Pancreas (tissue), 10 donors: ENCODE measurements at regions not wholly inside any gene's neighbourhood (a gene's known extent, or its start where the extent isn't known, plus 50 kb on each side); places are given as distances from the start of the nearest gene placed in this dataset.

ENCODE experiments used
- ATAC-seq, 4 donors: fragments of 200-7000 bp; cut with Tn5 transposase; one replicate each; pipeline versions ENCODE4 v1.8.0 to v1.9.1; 2020; ENCODE audit warnings: mild to moderate bottlenecking in 4 of 4, moderate library complexity in 4 of 4
- DNase-seq, 6 donors: peaks; one replicate each; pipeline ENCODE4 v3.0.0-alpha.2; 2020
- FAIRE-seq: peaks from 2 replicates; lab custom pipeline; 2012; peaks lifted over from hg19 to GRCh38; lab: Jason Lieb, UNC
- H3K27ac ChIP-seq, 4 donors: fragments of 200-600 bp; sonication (generic); 1 replicate in 3 of 4; 2 replicates in 1 of 4; pipeline versions ENCODE4 v1.5.0 to v1.8.0; 2020
- H3K27me3 ChIP-seq, 4 donors: fragments of 200-600 bp; one replicate each; pipeline ENCODE4 v1.8.0; 2021
- H3K36me3 ChIP-seq, 3 donors: fragments of 200-600 bp; sonication (generic) in 1 of 3; one replicate each; pipeline versions ENCODE4 v1.5.0 to v1.8.0; 2020 to 2021
- H3K4me1 ChIP-seq, 3 donors: fragments of 200-600 bp; one replicate each; pipeline ENCODE4 v1.8.0; 2021
- H3K4me3 ChIP-seq, 4 donors: fragments of 200-600 bp; sonication (generic) in 2 of 4; one replicate each; pipeline versions ENCODE4 v1.5.0 to v1.8.0; 2020 to 2021
- H3K9me3 ChIP-seq, 4 donors: fragments of 200-600 bp; one replicate each; pipeline ENCODE4 v1.8.0; 2021
- WGBS, 2 donors: extraction: QIAGEN DNeasy Blood & Tissue Kit; methylation state at CpG; one replicate each; pipeline ENCODE4 v1.1.7; 2013; 5-methylcytosine and 5-hydroxymethylcytosine counted together
- intact Hi-C, 3 donors: fragments of 100-400 bp; cut with DNase I; formaldehyde crosslinking; loops; one replicate each; pipeline versions ENCODE4 v1.11.1 to v1.14.2; 2022
- TF ChIP-seq, protein P1 (sequence below), 4 donors: fragments of 200-600 bp; sonication (generic) in 3 of 4; IDR thresholded peaks; one replicate each; pipeline versions ENCODE4 v1.5.0 to v1.8.0; 2021; ENCODE audit warnings: antibody characterized with exemption in 4 of 4
- donor health status: healthy with polysubstance abuse.
- donor health status: DM: no; HTN: no; CAD: no; lungs with moderate emphysema.
- donor health status: DM: no; HTN: no; CAD: no.
- donor health status: control.
- donor health status: control.
- donor health status: Bipolar disorder and iron deficiency.
- donor health status: DM: yes; HTN: yes; CAD: no.
- donor health status: DM: no; HTN: no; CAD: no.
- donor health status: DM: no; HTN: no; CAD: no.
- donor health status: DM: yes; HTN: yes; CAD: no.

- Histone ChIP-seq H3K27ac (no peak overlapping the region), H3K4me3 (no peak overlapping the region), H3K9me3 (no peaks in the 10 kb centered on the region), H3K4me1 (no peaks in the 10 kb centered on the region), H3K27me3 (no peaks in the 10 kb centered on the region), H3K36me3 (no peaks in the 10 kb centered on the region)
- intact Hi-C loops, result no loop called here
- peak in 1 of 6 donors; percentile 14 for DNase-seq
- TF ChIP-seq, protein P1, sequence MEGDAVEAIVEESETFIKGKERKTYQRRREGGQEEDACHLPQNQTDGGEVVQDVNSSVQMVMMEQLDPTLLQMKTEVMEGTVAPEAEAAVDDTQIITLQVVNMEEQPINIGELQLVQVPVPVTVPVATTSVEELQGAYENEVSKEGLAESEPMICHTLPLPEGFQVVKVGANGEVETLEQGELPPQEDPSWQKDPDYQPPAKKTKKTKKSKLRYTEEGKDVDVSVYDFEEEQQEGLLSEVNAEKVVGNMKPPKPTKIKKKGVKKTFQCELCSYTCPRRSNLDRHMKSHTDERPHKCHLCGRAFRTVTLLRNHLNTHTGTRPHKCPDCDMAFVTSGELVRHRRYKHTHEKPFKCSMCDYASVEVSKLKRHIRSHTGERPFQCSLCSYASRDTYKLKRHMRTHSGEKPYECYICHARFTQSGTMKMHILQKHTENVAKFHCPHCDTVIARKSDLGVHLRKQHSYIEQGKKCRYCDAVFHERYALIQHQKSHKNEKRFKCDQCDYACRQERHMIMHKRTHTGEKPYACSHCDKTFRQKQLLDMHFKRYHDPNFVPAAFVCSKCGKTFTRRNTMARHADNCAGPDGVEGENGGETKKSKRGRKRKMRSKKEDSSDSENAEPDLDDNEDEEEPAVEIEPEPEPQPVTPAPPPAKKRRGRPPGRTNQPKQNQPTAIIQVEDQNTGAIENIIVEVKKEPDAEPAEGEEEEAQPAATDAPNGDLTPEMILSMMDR (IDR thresholded peaks at IDR 0.05), result no peak
- 89 to 100% methylated on average over 7 of the region's 7 CpGs for WGBS, 2 donors
- no peak for ATAC-seq
- no peak for FAIRE-seq
These were observed 215.8 kb downstream of the CTTN start for GRCh38 chr11:70614034-70614681.

DNA sequence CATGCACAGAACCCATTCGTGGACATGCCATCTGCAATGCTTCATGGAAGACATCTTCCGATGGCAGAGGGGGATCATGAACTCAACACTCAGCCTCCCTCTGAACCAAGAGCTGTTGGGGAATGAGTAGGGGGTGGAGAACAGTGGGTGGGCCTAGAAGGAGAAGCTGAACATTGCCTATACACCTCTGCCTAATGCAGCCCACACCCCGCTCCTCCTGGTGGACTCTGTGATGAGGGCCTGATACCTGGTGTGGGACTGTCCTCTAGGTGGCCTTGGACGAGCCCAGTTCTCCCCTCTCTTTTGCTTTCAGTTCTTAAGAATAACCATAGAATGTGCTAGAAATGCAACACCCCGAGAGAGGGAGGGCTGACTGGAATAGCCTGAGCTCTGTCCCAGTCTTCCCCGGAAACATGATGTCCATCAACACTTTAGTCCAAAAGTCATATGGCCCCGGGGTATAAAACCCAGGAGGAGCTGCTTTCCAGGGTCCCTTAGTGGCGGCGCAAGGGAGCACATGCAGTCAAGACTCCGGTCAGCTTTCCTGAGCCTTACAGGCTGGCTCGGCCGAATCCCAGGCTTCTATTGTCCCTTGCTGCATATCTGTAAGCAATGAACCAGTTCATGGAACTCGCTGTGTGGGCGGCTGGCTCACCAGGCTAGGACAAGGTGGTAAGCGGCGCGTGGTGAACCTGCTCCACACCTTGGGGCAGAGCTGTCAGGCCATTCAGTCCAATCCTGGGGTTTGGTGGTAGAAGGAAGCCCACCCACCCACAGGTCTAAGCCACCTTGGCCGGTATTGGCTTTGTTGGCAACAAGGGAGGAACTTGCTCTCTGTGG, 216.9 kb downstream of the CTTN start:
- Histone ChIP-seq H3K4me3 (no peak overlapping the region), H3K9me3 (no peaks in the 10 kb centered on the region), H3K27ac (no peak overlapping the region), H3K27me3 (no peaks in the 10 kb centered on the region), H3K36me3 (no peaks in the 10 kb centered on the region), H3K4me1 (no peaks in the 10 kb centered on the region)
- FAIRE-seq (no peak), DNase-seq (peak in 1 of 6 donors; percentile 19), ATAC-seq (no peak)
- intact Hi-C loops, result no loop called here
- TF ChIP-seq, protein P1 (IDR thresholded peaks at IDR 0.05), result no peak
- WGBS, 2 donors, result 95 to 98% methylated on average over 18 of the region's 18 CpGs

GRCh38 chr11:70616317-70616716, 218.0 kb downstream of the CTTN start:
- H3K9me3 ChIP-seq, result no peaks in the 10 kb centered on the region
- H3K4me1 ChIP-seq, result no peaks in the 10 kb centered on the region
- no peaks in the 10 kb centered on the region for H3K27me3 ChIP-seq
- intact Hi-C loops, result no loop called here
- DNase-seq, result no peak
- TF ChIP-seq, protein P1 (IDR thresholded peaks at IDR 0.05), result no peak
- H3K36me3 ChIP-seq, result no peaks in the 10 kb centered on the region
- no peak overlapping the region for H3K27ac ChIP-seq
- no peak overlapping the region for H3K4me3 ChIP-seq
- ATAC-seq, result no peak
- no peak for FAIRE-seq
- WGBS, 2 donors, result 95 to 97% methylated on average over 7 of the region's 7 CpGs

DNA sequence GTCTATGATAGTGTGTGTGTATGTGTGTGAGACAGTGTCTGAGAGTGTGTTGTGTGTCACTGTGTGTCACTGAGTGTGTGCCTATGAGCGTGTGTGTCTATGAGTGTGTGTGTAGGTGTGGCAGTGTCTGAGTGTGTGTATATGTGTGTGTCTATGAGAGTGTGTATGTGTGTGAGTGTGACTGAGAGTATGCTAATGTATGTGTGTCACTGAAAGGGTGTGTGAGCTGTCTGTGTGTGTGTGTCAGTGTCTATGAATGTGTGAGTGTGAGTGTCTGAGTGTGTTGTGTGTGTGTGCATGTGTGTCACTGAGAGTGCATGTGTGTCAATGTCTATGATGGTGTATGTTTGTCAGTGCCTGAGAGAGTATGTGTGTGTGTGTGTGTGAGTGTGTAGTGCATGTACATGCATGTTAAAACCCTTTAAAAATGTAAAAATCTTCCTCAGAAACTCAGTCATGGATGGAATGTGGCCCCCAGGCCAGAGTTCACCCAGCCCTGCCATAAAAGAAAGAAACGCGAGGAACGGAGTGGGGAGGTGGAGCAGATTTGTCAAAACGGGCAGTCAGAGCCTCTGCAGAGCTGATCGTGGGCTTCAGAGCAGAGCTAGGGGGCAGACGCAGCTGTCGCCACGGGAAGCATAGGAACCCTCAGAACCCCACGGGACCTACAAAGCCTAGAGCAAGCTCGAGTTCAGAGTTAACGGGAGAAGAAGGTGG, 218.8 kb downstream of the CTTN start:
- Histone ChIP-seq H3K4me3 (no peak overlapping the region), H3K27me3 (no peaks in the 10 kb centered on the region), H3K36me3 (no peaks in the 10 kb centered on the region), H3K27ac (no peak overlapping the region), H3K9me3 (no peaks in the 10 kb centered on the region), H3K4me1 (no peaks in the 10 kb centered on the region)
- 79 to 82% methylated on average over 12 of the region's 12 CpGs for WGBS, 2 donors
- FAIRE-seq, result no peak
- peak in 1 of 6 donors; percentile 3 for DNase-seq
- intact Hi-C loops, result no loop called here
- TF ChIP-seq, protein P1 (IDR thresholded peaks at IDR 0.05), result no peak
- no peak for ATAC-seq
